GM13976 (cell line): ENCODE measurements at regions not wholly inside any gene's neighbourhood (a gene's known extent, or its start where the extent isn't known, plus 50 kb on each side); places are given as distances from the start of the nearest gene placed in this dataset.

Experiments
- DNase-seq: peaks from one replicate; pipeline ENCODE4 v3.0.0; 2012; ENCODE audit warnings: low spot score
- CTCF ChIP-seq: IDR thresholded peaks from 2 replicates; pipeline ENCODE4 v1.5.1; 2012; ENCODE audit warnings: borderline replicate concordance, mild to moderate bottlenecking; ENCODE audit not compliant: insufficient read depth; ENCODE audit errors: extremely low read depth, missing control alignments, control extremely low read depth
- in situ Hi-C: fragments of 300-500 bp; cut with MboI; formaldehyde crosslinking; loops from one replicate; pipeline ENCODE4 v1.12.0; 2022; ENCODE audit warnings: low sequenced_read_pairs, mixed read lengths, inconsistent platforms; ENCODE audit not compliant: unreplicated experiment

GRCh38 chr20:12883507-12883885, 125.3 kb upstream of the SPTLC3 start:
- no peak for DNase-seq
- in situ Hi-C loops = no loop called here
- no peak for TF ChIP-seq CTCF

GRCh38 chr20:12886618-12887363, 122.0 kb upstream of the SPTLC3 start:
- no peak for DNase-seq
- in situ Hi-C loops = no loop called here
- no peak for TF ChIP-seq CTCF

- no peak for TF ChIP-seq CTCF
- in situ Hi-C loops = no loop called here
- no peak for DNase-seq
Measured at GRCh38 chr20:12891643-12892042, 117.1 kb upstream of the SPTLC3 start.

DNA sequence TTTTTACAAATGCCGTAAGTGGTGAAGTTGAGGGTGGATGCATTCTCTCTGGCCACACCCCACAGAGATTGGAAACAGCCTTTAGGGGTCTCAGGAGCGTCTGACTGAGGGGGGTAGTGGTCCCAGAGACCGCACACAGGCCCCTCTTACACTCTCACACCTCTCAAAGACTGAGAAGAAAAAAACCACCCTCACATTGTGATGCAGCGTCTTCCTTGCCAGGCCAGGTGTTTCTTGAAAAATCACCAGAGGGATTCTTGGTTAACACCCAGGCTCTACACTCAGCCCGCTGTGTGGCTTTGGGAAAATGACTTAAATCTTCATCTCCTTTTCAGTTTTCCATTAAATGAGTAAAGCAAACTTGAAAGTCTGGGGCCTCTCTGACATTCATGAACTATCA, 115.8 kb upstream of the SPTLC3 start:
- no peak for TF ChIP-seq CTCF
- in situ Hi-C loops = no loop called here

DNA sequence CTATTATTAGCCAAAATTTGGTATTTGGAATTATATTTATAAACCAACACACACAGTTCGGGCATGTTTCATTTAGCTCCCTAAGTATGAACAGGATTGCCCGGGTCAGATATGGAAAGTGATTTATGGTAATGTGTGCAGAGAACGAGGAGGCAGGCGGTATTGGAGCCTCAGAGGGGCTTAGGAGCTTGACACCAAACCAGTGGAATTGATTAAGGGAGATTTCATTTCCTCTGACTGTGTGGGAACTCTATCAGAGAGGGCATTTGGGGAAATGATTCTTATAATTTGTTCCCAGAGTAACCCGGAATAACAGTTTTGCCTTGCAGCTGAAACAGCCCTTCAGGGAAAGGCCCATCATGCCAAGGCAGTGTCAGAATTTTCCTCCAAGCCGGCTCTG, 115.1 kb upstream of the SPTLC3 start:
- TF ChIP-seq CTCF = no peak
- in situ Hi-C loops = no loop called here
- no peak for DNase-seq

More for the DNA sequence above, 115.8 kb upstream of the SPTLC3 start:
- DNase-seq = no peak

DNA sequence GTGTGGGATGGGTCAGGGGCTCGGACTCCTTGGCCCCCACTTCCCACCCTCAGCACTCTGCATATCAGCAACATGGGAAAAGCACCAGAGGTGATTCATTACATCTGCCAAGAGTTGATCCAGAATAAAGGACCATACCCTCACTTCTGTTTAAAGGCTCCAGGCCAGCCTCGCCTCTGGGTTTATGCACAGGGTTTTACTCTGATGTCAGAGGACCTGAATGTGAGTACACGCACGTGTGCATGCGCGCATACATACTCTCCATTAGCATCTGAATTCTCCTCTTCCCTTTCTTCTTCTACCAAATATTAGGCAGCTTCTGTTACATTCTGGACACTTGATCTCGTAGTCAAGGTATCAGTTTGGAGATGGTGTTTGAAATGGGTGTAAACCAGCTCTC, 114.7 kb upstream of the SPTLC3 start:
- DNase-seq = no peak
- TF ChIP-seq CTCF = no peak
- in situ Hi-C loops = no loop called here
